ENCODE measurements at regions not wholly inside any gene's neighbourhood (a gene's known extent, or its start where the extent isn't known, plus 50 kb on each side); places are given as distances from the start of the nearest gene placed in this dataset.

GRCh38 chr11:13850231-13851005 lies 112.1 kb upstream of the SPON1 start:
- H3K4me3 Mint-ChIP-seq = no peak overlapping the region
- H3K27ac Mint-ChIP-seq = no peak overlapping the region
- H3K4me1 Mint-ChIP-seq = peaks cover 6% of the 10 kb centered on the region; the same call in 1 of the 2 replicates
- no peaks in the 10 kb centered on the region for H3K36me3 Mint-ChIP-seq
- H3K27me3 Mint-ChIP-seq (ENCODE audit: low read depth) = no peaks in the 10 kb centered on the region
- CTCF ChIA-PET = interaction anchor here (1.0 to 2.5 kb wide), 2 partner anchors 14 to 23 kb away, joined by 3 to 6 read pairs; no protein-coding TSS in a partner anchor
- POLR2A ChIA-PET = no interaction called here
- peaks cover 4% of the 10 kb centered on the region; the same call in 1 of the 2 replicates for H3K9me3 Mint-ChIP-seq
- DNase-seq (ENCODE audit: low spot score) (no peak), ATAC-seq (no peak)
- no peak for TF ChIP-seq SMAD4 (CRISPR knock-in tag; IDR thresholded peaks at IDR 0.05)

- TF ChIP-seq USF1 (CRISPR knock-in tag; IDR thresholded peaks at IDR 0.05) = no peak
- no peak for TF ChIP-seq AR (CRISPR knock-in tag; IDR thresholded peaks at IDR 0.05)
- no peak for TF ChIP-seq CBFB (CRISPR knock-in tag; IDR thresholded peaks at IDR 0.05; ENCODE audit: low read depth)
- no peak for TF ChIP-seq ETV6 (CRISPR knock-in tag; IDR thresholded peaks at IDR 0.05)
- TF ChIP-seq ZNF317 (CRISPR knock-in tag; IDR thresholded peaks at IDR 0.05; ENCODE audit: borderline replicate concordance, low read depth) = no peak
- TF ChIP-seq ZNF281 (CRISPR knock-in tag; IDR thresholded peaks at IDR 0.05) = no peak
- TF ChIP-seq PREB (CRISPR knock-in tag; IDR thresholded peaks at IDR 0.05; ENCODE audit: borderline replicate concordance) = no peak
- TF ChIP-seq ARID4B (CRISPR knock-in tag; IDR thresholded peaks at IDR 0.05; ENCODE audit: borderline replicate concordance) = no peak
- TF ChIP-seq NR3C1 (CRISPR knock-in tag; conservative IDR thresholded peaks at IDR 0.05; ENCODE audit: low read depth) = no peak
- ATAC-seq (no peak), DNase-seq (ENCODE audit: low spot score) (no peak)
- POLR2A ChIA-PET = no interaction called here
- H3K27ac Mint-ChIP-seq = no peak overlapping the region
- peaks cover 6% of the 10 kb centered on the region; the same call in 1 of the 2 replicates for H3K4me1 Mint-ChIP-seq
- H3K27me3 Mint-ChIP-seq (ENCODE audit: low read depth) = no peaks in the 10 kb centered on the region
- no peaks in the 10 kb centered on the region for H3K36me3 Mint-ChIP-seq
- peaks cover 4% of the 10 kb centered on the region; the same call in 1 of the 2 replicates for H3K9me3 Mint-ChIP-seq
- no peak overlapping the region for H3K4me3 Mint-ChIP-seq
- CTCF ChIA-PET = interaction anchor here (1.5 to 2.5 kb wide), 2 partner anchors 17 to 21 kb away, joined by 3 to 6 read pairs; no protein-coding TSS in a partner anchor
Observed at GRCh38 chr11:13851691-13852090, 110.8 kb upstream of the SPON1 start.
